Neural cell (in vitro differentiated cells): ENCODE measurements at regions not wholly inside any gene's neighbourhood (a gene's known extent, or its start where the extent isn't known, plus 50 kb on each side); places are given as distances from the start of the nearest gene placed in this dataset.
A peak's percentile ranks its signal among the peaks of the same experiment; 100 is the strongest.

Experiments
- H2AFZ ChIP-seq: fragments of 200-600, 300-800 bp; sonication (generic), shearing (Covaris generic); 2 replicates; pipeline ENCODE4 v1.6.0; 2014; ENCODE audit warnings: low read depth, mild to moderate bottlenecking, antibody characterized with exemption, low read length, moderate library complexity
- H3F3A ChIP-seq: fragments of 200-600 bp; shearing (Covaris generic); 2 replicates; pipeline ENCODE4 v1.6.1; 2016; ENCODE audit warnings: mild to moderate bottlenecking, moderate library complexity, mixed read lengths, antibody characterized with exemption, low read length; ENCODE audit not compliant: insufficient read depth, poor library complexity, severe bottlenecking
- H3K27ac ChIP-seq: fragments of 200-600, 300-800 bp; sonication (generic), shearing (Covaris generic); 2 replicates; pipeline ENCODE4 v1.5.1; 2014; ENCODE audit warnings: mild to moderate bottlenecking, low read length, moderate library complexity
- H3K27me3 ChIP-seq: fragments of 300-800, 200-600 bp; sonication (generic), shearing (Covaris generic); 2 replicates; pipeline ENCODE4 v1.6.0; 2014; ENCODE audit warnings: mild to moderate bottlenecking, low read depth, low read length, moderate library complexity; ENCODE audit not compliant: insufficient read depth
- H3K36me3 ChIP-seq: fragments of 300-800, 200-600 bp; sonication (generic), shearing (Covaris generic); 2 replicates; pipeline ENCODE4 v1.5.1; 2014; ENCODE audit warnings: mild to moderate bottlenecking, antibody characterized with exemption, low read length, moderate library complexity; ENCODE audit not compliant: insufficient read depth
- H3K4me2 ChIP-seq: fragments of 300-800, 200-600 bp; sonication (generic), shearing (Covaris generic); 2 replicates; pipeline ENCODE4 v1.6.0; 2014; ENCODE audit warnings: mild to moderate bottlenecking, low read length
- H3K4me3 ChIP-seq: fragments of 300-800, 200-600 bp; sonication (generic), shearing (Covaris generic); 2 replicates; pipeline ENCODE4 v1.5.1; 2014; ENCODE audit warnings: mild to moderate bottlenecking, low read length, moderate library complexity
- H3K79me2 ChIP-seq: fragments of 200-600 bp; shearing (Covaris generic); replicated peaks from 2 replicates; pipeline ENCODE4 v1.6.0; 2014; ENCODE audit warnings: mild to moderate bottlenecking, low read length, moderate library complexity; ENCODE audit not compliant: insufficient read depth
- H3K9ac ChIP-seq: fragments of 300-800, 200-600 bp; sonication (generic), shearing (Covaris generic); 2 replicates; pipeline ENCODE4 v1.6.1; 2016; ENCODE audit warnings: mild to moderate bottlenecking, low read length, mixed read lengths
- H3K9me2 ChIP-seq: fragments of 200-600 bp; shearing (Covaris generic); 2 replicates; pipeline ENCODE4 v1.6.1; 2016; ENCODE audit warnings: mild to moderate bottlenecking, low read length, mixed read lengths; ENCODE audit not compliant: insufficient read depth
- H3K9me3 ChIP-seq: fragments of 200-600, 300-800 bp; sonication (generic), shearing (Covaris generic); 2 replicates; pipeline ENCODE4 v1.6.1; 2016; ENCODE audit warnings: mild to moderate bottlenecking, mixed run types, low read length, moderate library complexity, mixed read lengths
- H4K20me1 ChIP-seq: fragments of 200-600 bp; shearing (Covaris generic); 2 replicates; pipeline ENCODE4 v1.6.1; 2016; ENCODE audit warnings: mild to moderate bottlenecking, mixed run types; ENCODE audit not compliant: insufficient read depth
- EP300 ChIP-seq: fragments of 450-650 bp; conservative IDR thresholded peaks from 2 replicates; pipeline ENCODE4 v1.6.1; 2014; ENCODE audit warnings: antibody characterized with exemption, mild to moderate bottlenecking, moderate library complexity; ENCODE audit not compliant: poor library complexity, severe bottlenecking
- EZH2 ChIP-seq: fragments of 200-600, 300-800 bp; shearing (Covaris generic), sonication (generic); IDR thresholded peaks from 2 replicates; pipeline ENCODE4 v1.6.1; 2014; ENCODE audit warnings: antibody characterized with exemption, low read length, borderline replicate concordance, mild to moderate bottlenecking; ENCODE audit not compliant: insufficient read depth, poor library complexity, severe bottlenecking
- MXI1 ChIP-seq: fragments of 450-650 bp; conservative IDR thresholded peaks from 2 replicates; pipeline ENCODE4 v1.6.1; 2014; ENCODE audit warnings: antibody characterized with exemption, mild to moderate bottlenecking; ENCODE audit not compliant: poor library complexity, severe bottlenecking
- POLR2AphosphoS5 ChIP-seq: IDR thresholded peaks from 2 replicates; pipeline ENCODE4 v1.6.1; 2012
- RAD21 ChIP-seq: fragments of 450-650 bp; conservative IDR thresholded peaks from 2 replicates; pipeline ENCODE4 v1.6.1; 2014; ENCODE audit warnings: antibody characterized with exemption, mild to moderate bottlenecking, moderate library complexity
- REST ChIP-seq: IDR thresholded peaks from 2 replicates; pipeline ENCODE4 v1.6.1; 2012; ENCODE audit warnings: borderline replicate concordance
- SMC3 ChIP-seq: fragments of 450-650 bp; conservative IDR thresholded peaks from 2 replicates; pipeline ENCODE4 v1.6.1; 2014; ENCODE audit warnings: antibody characterized with exemption, mild to moderate bottlenecking, moderate library complexity; ENCODE audit not compliant: poor library complexity
- TAF1 ChIP-seq: IDR thresholded peaks from 2 replicates; pipeline ENCODE4 v1.6.1; 2012; ENCODE audit warnings: low read depth
- TF ChIP-seq, protein P1 (sequence below): fragments of 450-650 bp; IDR thresholded peaks from 2 replicates; pipeline ENCODE4 v1.5.1; 2014; ENCODE audit warnings: antibody characterized with exemption, mild to moderate bottlenecking, moderate library complexity; ENCODE audit not compliant: poor library complexity, severe bottlenecking

DNA sequence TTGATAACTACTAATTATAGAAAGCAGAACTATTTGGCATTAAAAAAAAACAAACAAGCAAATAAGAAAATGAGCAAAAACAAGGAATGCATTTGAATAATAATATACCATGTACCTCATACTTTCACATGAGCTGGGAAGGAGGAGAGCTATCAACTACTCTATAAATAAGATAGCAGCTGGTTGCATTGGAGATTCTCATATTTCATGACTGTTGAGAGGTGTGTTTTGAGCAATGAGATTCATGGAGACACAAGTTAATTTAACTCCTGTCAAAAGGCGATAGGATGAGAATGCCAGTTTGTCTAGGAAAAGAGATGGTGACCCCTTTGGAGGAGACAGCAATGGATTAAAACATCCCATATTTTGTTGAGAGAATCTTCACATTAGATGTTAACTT lies 348.8 kb upstream of the SPTLC3 start (continued):
- TF ChIP-seq, protein P1, sequence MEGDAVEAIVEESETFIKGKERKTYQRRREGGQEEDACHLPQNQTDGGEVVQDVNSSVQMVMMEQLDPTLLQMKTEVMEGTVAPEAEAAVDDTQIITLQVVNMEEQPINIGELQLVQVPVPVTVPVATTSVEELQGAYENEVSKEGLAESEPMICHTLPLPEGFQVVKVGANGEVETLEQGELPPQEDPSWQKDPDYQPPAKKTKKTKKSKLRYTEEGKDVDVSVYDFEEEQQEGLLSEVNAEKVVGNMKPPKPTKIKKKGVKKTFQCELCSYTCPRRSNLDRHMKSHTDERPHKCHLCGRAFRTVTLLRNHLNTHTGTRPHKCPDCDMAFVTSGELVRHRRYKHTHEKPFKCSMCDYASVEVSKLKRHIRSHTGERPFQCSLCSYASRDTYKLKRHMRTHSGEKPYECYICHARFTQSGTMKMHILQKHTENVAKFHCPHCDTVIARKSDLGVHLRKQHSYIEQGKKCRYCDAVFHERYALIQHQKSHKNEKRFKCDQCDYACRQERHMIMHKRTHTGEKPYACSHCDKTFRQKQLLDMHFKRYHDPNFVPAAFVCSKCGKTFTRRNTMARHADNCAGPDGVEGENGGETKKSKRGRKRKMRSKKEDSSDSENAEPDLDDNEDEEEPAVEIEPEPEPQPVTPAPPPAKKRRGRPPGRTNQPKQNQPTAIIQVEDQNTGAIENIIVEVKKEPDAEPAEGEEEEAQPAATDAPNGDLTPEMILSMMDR = no peak

GRCh38 chr20:12660918-12661317 lies 347.9 kb upstream of the SPTLC3 start:
- Histone ChIP-seq H3K9me3 (no peaks in the 10 kb centered on the region), H3K36me3 (no peaks in the 10 kb centered on the region), H3K79me2 (no peaks in the 10 kb centered on the region), H3K27me3 (no peaks in the 10 kb centered on the region), H4K20me1 (no peaks in the 10 kb centered on the region), H3F3A (no peaks in the 10 kb centered on the region), H2AFZ (no peak overlapping the region), H3K4me2 (no peak overlapping the region), H3K4me3 (no peak overlapping the region), H3K9me2 (no peaks in the 10 kb centered on the region), H3K27ac (no peak overlapping the region), H3K9ac (no peak overlapping the region)
- TF ChIP-seq TAF1 = no peak
- no peak for TF ChIP-seq REST
- TF ChIP-seq, protein P1 = no peak
- peak; percentile 31 for TF ChIP-seq RAD21
- no peak for TF ChIP-seq SMC3
- TF ChIP-seq MXI1 = no peak
- no peak for TF ChIP-seq EZH2
- no peak for TF ChIP-seq POLR2AphosphoS5

GRCh38 chr20:12670301-12670700 lies 338.5 kb upstream of the SPTLC3 start:
- H3K36me3 ChIP-seq = no peaks in the 10 kb centered on the region
- no peak overlapping the region for H3K4me2 ChIP-seq
- H3K79me2 ChIP-seq = no peaks in the 10 kb centered on the region
- H3K27me3 ChIP-seq = no peaks in the 10 kb centered on the region
- no peak overlapping the region for H3K4me3 ChIP-seq
- no peak overlapping the region for H2AFZ ChIP-seq
- no peak overlapping the region for H3K27ac ChIP-seq
- TF ChIP-seq EP300 = no peak
- no peak for TF ChIP-seq MXI1
- TF ChIP-seq SMC3 = no peak
- TF ChIP-seq, protein P1 = no peak
- TF ChIP-seq REST = no peak
- TF ChIP-seq TAF1 = no peak
- no peak for TF ChIP-seq RAD21
- no peak for TF ChIP-seq EZH2
- no peak for TF ChIP-seq POLR2AphosphoS5
- no peaks in the 10 kb centered on the region for H4K20me1 ChIP-seq
- no peak overlapping the region for H3K9ac ChIP-seq
- no peaks in the 10 kb centered on the region for H3F3A ChIP-seq
- no peaks in the 10 kb centered on the region for H3K9me3 ChIP-seq
- H3K9me2 ChIP-seq = no peaks in the 10 kb centered on the region
